HCT116 (cell line): ENCODE measurements at regions not wholly inside any gene's neighbourhood (a gene's known extent, or its start where the extent isn't known, plus 50 kb on each side); places are given as distances from the start of the nearest gene placed in this dataset.

Experiments used
- ATAC-seq: fragments of 200-7000 bp; cut with Tn5 transposase; 2 replicates; pipeline ENCODE4 v1.9.1; 2020; ENCODE audit warnings: mild to moderate bottlenecking, moderate library complexity
- BruUV-seq: library from RNA; stranded (reverse); fragments of 400-500 nt; replicated peaks from 2 replicates; lab custom pipeline; 2021; lab: Mats Ljungman, UMichigan
- CTCF ChIA-PET: fragments of 300-600 bp; sonication (Branson Sonifier 250); formaldehyde crosslinking; loops from one replicate; lab custom pipeline; 2021; ENCODE audit warnings: antibody characterized with exemption; lab: Charles Lee
- POLR2A ChIA-PET: fragments of 300-600, 350-600 bp; sonication (Branson Sonifier 250); formaldehyde crosslinking; loops from one replicate; lab custom pipeline; 2021; ENCODE audit warnings: antibody characterized with exemption; lab: Charles Lee
- RAD21 ChIA-PET, 2 experiments: fragments of 300-600 bp; sonication (Branson Sonifier 250); formaldehyde crosslinking; loops; one replicate each; lab custom pipeline; 2023; ENCODE audit warnings: low total read pairs in 2 of 2; ENCODE audit not compliant: uncharacterized antibody in 2 of 2, unreplicated experiment in 2 of 2, low non-redundant PET in 1 of 2; lab: Charles Lee
- DNase-seq: peaks from one replicate; pipeline ENCODE4 v3.0.0-alpha.2; 2010; ENCODE audit warnings: low read depth, low spot score
- H2AFZ ChIP-seq: fragments of 200-600 bp; shearing (Covaris generic), sonication (generic); 2 replicates; pipeline ENCODE4 v1.6.1; 2017; ENCODE audit warnings: low read depth, mixed run types, mixed read lengths, antibody characterized with exemption, low read length; ENCODE audit not compliant: poor library complexity, severe bottlenecking
- H3K27ac ChIP-seq: 2 replicates; pipeline ENCODE4 v1.5.1; 2012; ENCODE audit warnings: low read depth, low read length
- H3K27me3 ChIP-seq: fragments of 200-600 bp; sonication (generic); 2 replicates; pipeline ENCODE4 v1.6.1; 2016; ENCODE audit warnings: mixed run types, low read length, mixed read lengths; ENCODE audit not compliant: insufficient read depth
- H3K36me3 ChIP-seq, 2 experiments: fragments of 200-500 bp in 1 of 2; fragments of 200-600 bp in 1 of 2; sonication (Bioruptor generic) in 1 of 2; sonication (generic) in 1 of 2; 2 replicates each; pipeline versions ENCODE4 v1.5.1 to v1.6.1; 2014 to 2016; ENCODE audit warnings: low read length in 2 of 2, inconsistent platforms in 1 of 2, mixed read lengths in 1 of 2, mixed run types in 1 of 2; ENCODE audit not compliant: insufficient read depth in 2 of 2, control insufficient read depth in 1 of 2
- H3K4me1 ChIP-seq, 2 experiments: fragments of 200-600 bp in 1 of 2; sonication (generic) in 1 of 2; 2 replicates each; pipeline versions ENCODE4 v1.5.1 to v1.6.1; 2012 to 2017; ENCODE audit warnings: low read length in 2 of 2, inconsistent platforms in 1 of 2, mild to moderate bottlenecking in 1 of 2, mixed read lengths in 1 of 2, mixed run types in 1 of 2, moderate library complexity in 1 of 2; ENCODE audit not compliant: insufficient read depth in 2 of 2, control insufficient read depth in 1 of 2
- H3K4me2 ChIP-seq: fragments of 200-600 bp; sonication (generic); 2 replicates; pipeline ENCODE4 v1.6.1; 2017; ENCODE audit warnings: mixed run types, low read length, mixed read lengths
- H3K4me3 ChIP-seq, 2 experiments: fragments of 200-600 bp in 1 of 2; sonication (generic) in 1 of 2; replicated peaks in 1 of 2; 2 replicates each; pipeline ENCODE4 v1.5.1; 2011 to 2016; ENCODE audit warnings: low read length in 2 of 2, control low read depth in 1 of 2, low read depth in 1 of 2, mild to moderate bottlenecking in 1 of 2, mixed read lengths in 1 of 2, mixed run types in 1 of 2
- H3K79me2 ChIP-seq: fragments of 200-600 bp; sonication (generic); 2 replicates; pipeline ENCODE4 v1.6.1; 2017; ENCODE audit warnings: mild to moderate bottlenecking, mixed run types, low read length, moderate library complexity, mixed read lengths; ENCODE audit not compliant: insufficient read depth
- H3K9ac ChIP-seq: fragments of 200-600 bp; sonication (generic); 2 replicates; pipeline ENCODE4 v1.6.1; 2016; ENCODE audit warnings: low read length, mixed read lengths
- H3K9me2 ChIP-seq: fragments of 200-600 bp; sonication (generic), shearing (Covaris generic); 2 replicates; pipeline ENCODE4 v1.6.1; 2017; ENCODE audit warnings: mixed run types, mild to moderate bottlenecking, moderate library complexity; ENCODE audit not compliant: insufficient read depth
- H3K9me3 ChIP-seq, 2 experiments: fragments of 200-500 bp in 1 of 2; fragments of 200-600 bp in 1 of 2; sonication (Bioruptor generic) in 1 of 2; sonication (generic) in 1 of 2; 2 replicates each; pipeline ENCODE4 v1.6.1; 2014 to 2017; ENCODE audit warnings: low read length in 2 of 2, mixed read lengths in 2 of 2, inconsistent platforms in 1 of 2, low read depth in 1 of 2, mild to moderate bottlenecking in 1 of 2, mixed run types in 1 of 2, moderate library complexity in 1 of 2; ENCODE audit not compliant: control insufficient read depth in 1 of 2, insufficient read depth in 1 of 2
- H4K20me1 ChIP-seq: fragments of 200-600 bp; sonication (generic), shearing (Covaris generic); 2 replicates; pipeline ENCODE4 v1.6.1; 2017; ENCODE audit warnings: mixed run types, mild to moderate bottlenecking, moderate library complexity; ENCODE audit not compliant: insufficient read depth
- CEBPB ChIP-seq: IDR thresholded peaks from 2 replicates; pipeline ENCODE4 v1.6.1; 2012; ENCODE audit warnings: low read depth
- EGR1 ChIP-seq: IDR thresholded peaks from 2 replicates; pipeline ENCODE4 v1.6.1; 2012; ENCODE audit warnings: low read depth
- FOSL1 ChIP-seq: IDR thresholded peaks from 2 replicates; pipeline ENCODE4 v1.6.1; 2012; ENCODE audit warnings: low read depth
- JUND ChIP-seq: IDR thresholded peaks from 2 replicates; pipeline ENCODE4 v1.6.1; 2012
- RAD21 ChIP-seq: IDR thresholded peaks from 2 replicates; pipeline ENCODE4 v1.6.1; 2012; ENCODE audit warnings: low read depth, mild to moderate bottlenecking
- SIN3A ChIP-seq: IDR thresholded peaks from 2 replicates; pipeline ENCODE4 v1.6.1; 2012; ENCODE audit warnings: low read depth
- SP1 ChIP-seq: IDR thresholded peaks from 2 replicates; pipeline ENCODE4 v1.6.1; 2012; ENCODE audit warnings: low read depth
- SRF ChIP-seq: IDR thresholded peaks from 2 replicates; pipeline ENCODE4 v1.6.1; 2012; ENCODE audit warnings: low read depth
- ZFX ChIP-seq: fragments of 450-650 bp; IDR thresholded peaks from 2 replicates; pipeline ENCODE4 v1.6.1; 2017
- intact Hi-C: fragments of 100-400 bp; cut with micrococcal nuclease; formaldehyde crosslinking; loops from 2 replicates; pipeline ENCODE4 v1.10.0; 2022
- TF ChIP-seq, protein P1 (sequence below): IDR thresholded peaks from 2 replicates; pipeline ENCODE4 v1.6.1; 2012

DNA sequence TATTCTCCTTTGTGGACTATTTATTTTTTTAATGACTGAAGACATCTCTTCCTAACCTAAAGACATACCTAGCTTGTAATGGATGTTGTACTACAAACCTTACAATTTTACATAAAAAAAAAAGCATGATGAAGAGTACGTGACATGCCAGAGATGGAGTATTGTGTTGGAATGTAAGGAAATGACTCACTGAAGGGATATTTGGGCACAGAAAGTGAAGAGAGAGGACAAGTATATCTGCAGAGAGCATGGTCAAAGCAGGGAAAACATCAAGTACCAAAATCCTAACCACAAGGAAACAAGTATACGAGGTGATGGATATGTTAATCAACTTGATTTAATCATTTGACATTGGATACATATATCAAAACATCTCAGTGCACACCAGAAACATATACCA lies 1051.4 kb upstream of the PRKX start:
- Histone ChIP-seq H3K36me3 (no peaks in the 10 kb centered on the region), H3K79me2 (no peaks in the 10 kb centered on the region), H3K9me3 (no peaks in the 10 kb centered on the region), H3K9me2 (no peaks in the 10 kb centered on the region), H3K27ac (no peak overlapping the region), H3K4me1 (no peaks in the 10 kb centered on the region), H3K4me3 (no peak overlapping the region), H3K9ac (no peak overlapping the region), H3K4me2 (no peak overlapping the region), H2AFZ (no peak overlapping the region), H3K27me3 (no peaks in the 10 kb centered on the region), H4K20me1 (no peaks in the 10 kb centered on the region)
- ChIA-PET RAD21 (no interaction called here), CTCF (no interaction called here), POLR2A (no interaction called here)
- TF ChIP-seq RAD21 = no peak
- no peak for TF ChIP-seq FOSL1
- ATAC-seq (no peak), DNase-seq (no peak)
- intact Hi-C loops = no loop called here
- BruUV-seq = no TSS peak

DNA sequence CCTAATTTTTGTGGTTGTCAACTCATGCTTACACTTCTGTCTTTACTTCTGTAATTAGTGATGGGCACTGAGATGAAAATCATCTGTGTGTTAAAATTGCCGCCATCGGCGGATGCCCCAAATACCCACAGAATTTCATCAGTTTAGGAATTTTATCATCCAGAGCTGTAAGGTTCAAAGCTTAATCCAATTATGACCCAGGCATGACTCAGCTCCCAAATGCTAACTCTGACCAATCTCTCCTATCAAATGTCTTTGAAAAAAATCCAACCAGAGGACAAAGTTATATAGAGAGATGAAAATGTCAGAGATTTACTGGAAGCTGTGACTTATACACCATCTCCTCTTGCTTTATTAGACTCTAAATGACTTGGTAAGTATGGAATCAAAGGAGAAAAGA lies 1048.7 kb upstream of the PRKX start:
- DNase-seq (no peak), ATAC-seq (no peak)
- H3K4me1 ChIP-seq = no peaks in the 10 kb centered on the region
- H3K27ac ChIP-seq = no peak overlapping the region
- no peaks in the 10 kb centered on the region for H3K9me3 ChIP-seq
- H3K9ac ChIP-seq = no peak overlapping the region
- intact Hi-C loops = no loop called here
- POLR2A ChIA-PET = no interaction called here
- no peak overlapping the region for H3K4me2 ChIP-seq
- TF ChIP-seq JUND (no peak), SIN3A (no peak), CEBPB (no peak), SP1 (no peak), ZFX (no peak), EGR1 (no peak), SRF (no peak), RAD21 (no peak)
- TF ChIP-seq, protein P1, sequence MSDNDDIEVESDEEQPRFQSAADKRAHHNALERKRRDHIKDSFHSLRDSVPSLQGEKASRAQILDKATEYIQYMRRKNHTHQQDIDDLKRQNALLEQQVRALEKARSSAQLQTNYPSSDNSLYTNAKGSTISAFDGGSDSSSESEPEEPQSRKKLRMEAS = no peak
- no peaks in the 10 kb centered on the region for H3K27me3 ChIP-seq
- H3K4me3 ChIP-seq = no peak overlapping the region
- BruUV-seq = no TSS peak
- no peaks in the 10 kb centered on the region for H3K9me2 ChIP-seq
- RAD21 ChIA-PET = no interaction called here
- no peaks in the 10 kb centered on the region for H4K20me1 ChIP-seq
- H3K36me3 ChIP-seq = no peaks in the 10 kb centered on the region
- CTCF ChIA-PET = no interaction called here
- H3K79me2 ChIP-seq = no peaks in the 10 kb centered on the region
- no peak overlapping the region for H2AFZ ChIP-seq
